Endothelial cell of umbilical vein (primary cell): ENCODE measurements at regions not wholly inside any gene's neighbourhood (a gene's known extent, or its start where the extent isn't known, plus 50 kb on each side); places are given as distances from the start of the nearest gene placed in this dataset.
A peak's percentile ranks its signal among the peaks of the same experiment; 100 is the strongest.

Experiments
- BruUV-seq: library from RNA; stranded (reverse); fragments of 400-500 nt; replicated peaks from 2 replicates; lab custom pipeline; 2021; lab: Mats Ljungman, UMichigan
- CTCF ChIA-PET: fragments of 300-600, 350-600 bp; sonication (Branson Sonifier 250); formaldehyde crosslinking; loops from one replicate; lab custom pipeline; 2021; ENCODE audit warnings: antibody characterized with exemption, inconsistent platforms; lab: Charles Lee
- POLR2A ChIA-PET: fragments of 300-600, 350-600 bp; sonication (Branson Sonifier 250); formaldehyde crosslinking; loops from one replicate; lab custom pipeline; 2021; ENCODE audit warnings: antibody characterized with exemption, inconsistent platforms; lab: Charles Lee
- DNase-seq: peaks from one replicate; pipeline ENCODE4 v3.0.0-alpha.2; 2011; ENCODE audit warnings: low read depth, low spot score
- FAIRE-seq: peaks from 2 replicates; lab custom pipeline; 2011; peaks lifted over from hg19 to GRCh38; lab: Jason Lieb, UNC
- H2AFZ ChIP-seq: 2 replicates; pipeline ENCODE4 v1.6.0; 2012; ENCODE audit warnings: low read depth, low read length, control low read depth, inconsistent platforms
- H3K27ac ChIP-seq: 2 replicates; pipeline ENCODE4 v1.5.1; 2011; ENCODE audit warnings: low read depth, mild to moderate bottlenecking, control low read depth, low read length, moderate library complexity; ENCODE audit not compliant: insufficient read depth
- H3K27me3 ChIP-seq, 2 experiments: 2 replicates each; pipeline versions ENCODE4 v1.6.0 to v1.6.1; 2011; ENCODE audit warnings: low read length in 2 of 2, mixed read lengths in 1 of 2; ENCODE audit not compliant: control insufficient read depth in 2 of 2, insufficient read depth in 2 of 2
- H3K36me3 ChIP-seq, 2 experiments: 2 replicates in 1 of 2; 3 replicates in 1 of 2; pipeline ENCODE4 v1.5.1; 2011; ENCODE audit warnings: low read length in 2 of 2, mild to moderate bottlenecking in 1 of 2, moderate library complexity in 1 of 2; ENCODE audit not compliant: control insufficient read depth in 2 of 2, insufficient read depth in 2 of 2; ENCODE audit errors: extremely low read depth in 1 of 2
- H3K4me1 ChIP-seq: 3 replicates; pipeline ENCODE4 v1.5.1; 2011; ENCODE audit warnings: mild to moderate bottlenecking, low read length; ENCODE audit not compliant: control insufficient read depth, insufficient read depth; ENCODE audit errors: extremely low read depth
- H3K4me2 ChIP-seq: 2 replicates; pipeline ENCODE4 v1.6.1; 2011; ENCODE audit warnings: low read length, control low read depth, mixed read lengths; ENCODE audit not compliant: insufficient read depth
- H3K4me3 ChIP-seq, 3 experiments: fragments of 200-600 bp in 1 of 3; sonication (generic), shearing (Covaris generic) in 1 of 3; replicated peaks in 1 of 3; 2 replicates each; pipeline ENCODE4 v1.5.1; 2011 to 2016; ENCODE audit warnings: control low read depth in 3 of 3, low read length in 3 of 3, mild to moderate bottlenecking in 2 of 3, inconsistent platforms in 1 of 3, low read depth in 1 of 3, moderate library complexity in 1 of 3; ENCODE audit not compliant: insufficient read depth in 1 of 3
- H3K79me2 ChIP-seq: 2 replicates; pipeline ENCODE4 v1.6.0; 2012; ENCODE audit warnings: low read length, inconsistent platforms; ENCODE audit not compliant: control insufficient read depth, insufficient read depth
- H3K9ac ChIP-seq: replicated peaks from 2 replicates; pipeline ENCODE3; 2011; ENCODE audit warnings: low read length, control low read depth; ENCODE audit not compliant: insufficient read depth; ENCODE audit errors: extremely low read depth
- H3K9me1 ChIP-seq: replicated peaks from 3 replicates; pipeline ENCODE4 v1.6.0; 2011; ENCODE audit warnings: mild to moderate bottlenecking, low read length; ENCODE audit not compliant: control insufficient read depth, insufficient read depth; ENCODE audit errors: extremely low read depth
- H3K9me3 ChIP-seq: replicated peaks from 2 replicates; pipeline ENCODE4 v1.5.1; 2012; ENCODE audit warnings: low read length, inconsistent platforms; ENCODE audit not compliant: control insufficient read depth, insufficient read depth
- H4K20me1 ChIP-seq: replicated peaks from 2 replicates; pipeline ENCODE3; 2011; ENCODE audit warnings: mild to moderate bottlenecking, low read length; ENCODE audit not compliant: control insufficient read depth, insufficient read depth; ENCODE audit errors: extremely low read depth
- EZH2 ChIP-seq: IDR thresholded peaks from 2 replicates; pipeline ENCODE4 v1.6.1; 2012; ENCODE audit warnings: borderline replicate concordance, low read depth, mild to moderate bottlenecking, moderate library complexity, low read length, inconsistent platforms; ENCODE audit not compliant: severe bottlenecking
- FOS ChIP-seq: IDR thresholded peaks from 2 replicates; pipeline ENCODE4 v1.6.1; 2011; ENCODE audit warnings: mild to moderate bottlenecking, low read length, moderate library complexity, borderline replicate concordance; ENCODE audit not compliant: insufficient read depth
- MYC ChIP-seq: IDR thresholded peaks from one replicate; pipeline ENCODE4 v1.6.1; 2011; ENCODE audit warnings: mild to moderate bottlenecking, low read depth, low read length
- POLR2AphosphoS5 ChIP-seq: IDR thresholded peaks from 2 replicates; pipeline ENCODE4 v1.6.1; 2012; ENCODE audit warnings: low read depth, mild to moderate bottlenecking, control low read depth, low read length, moderate library complexity; ENCODE audit not compliant: insufficient read depth
- dilution Hi-C: fragments of 300-500 bp; cut with MboI; formaldehyde crosslinking; loops from one replicate; pipeline ENCODE4 v1.15.0; 2019; ENCODE audit warnings: low sequenced_read_pairs; ENCODE audit not compliant: extremely low pct_ligation_motif_present
- intact Hi-C: fragments of 100-400 bp; cut with micrococcal nuclease; formaldehyde crosslinking; loops from one replicate; pipeline ENCODE4 v1.10.0; 2022
- TF ChIP-seq, protein P1 (sequence below), 2 donors: IDR thresholded peaks; 1 replicate in 1 of 2; 2 replicates in 1 of 2; pipeline ENCODE4 v1.5.1; 2011; ENCODE audit warnings: low read length in 2 of 2, mild to moderate bottlenecking in 2 of 2, moderate library complexity in 2 of 2, control low read depth in 1 of 2, inconsistent platforms in 1 of 2, low read depth in 1 of 2; ENCODE audit not compliant: insufficient read depth in 1 of 2; ENCODE audit errors: extremely low read depth in 1 of 2
- TF ChIP-seq, protein P2 (sequence below): IDR thresholded peaks from 2 replicates; pipeline ENCODE4 v1.6.1; 2011; ENCODE audit not compliant: insufficient read depth, insufficient read length

GRCh38 chrX:13899607-13900006 is 82.7 kb upstream of the GPM6B start:
- H2AFZ ChIP-seq = no peak overlapping the region
- TF ChIP-seq, protein P1, sequence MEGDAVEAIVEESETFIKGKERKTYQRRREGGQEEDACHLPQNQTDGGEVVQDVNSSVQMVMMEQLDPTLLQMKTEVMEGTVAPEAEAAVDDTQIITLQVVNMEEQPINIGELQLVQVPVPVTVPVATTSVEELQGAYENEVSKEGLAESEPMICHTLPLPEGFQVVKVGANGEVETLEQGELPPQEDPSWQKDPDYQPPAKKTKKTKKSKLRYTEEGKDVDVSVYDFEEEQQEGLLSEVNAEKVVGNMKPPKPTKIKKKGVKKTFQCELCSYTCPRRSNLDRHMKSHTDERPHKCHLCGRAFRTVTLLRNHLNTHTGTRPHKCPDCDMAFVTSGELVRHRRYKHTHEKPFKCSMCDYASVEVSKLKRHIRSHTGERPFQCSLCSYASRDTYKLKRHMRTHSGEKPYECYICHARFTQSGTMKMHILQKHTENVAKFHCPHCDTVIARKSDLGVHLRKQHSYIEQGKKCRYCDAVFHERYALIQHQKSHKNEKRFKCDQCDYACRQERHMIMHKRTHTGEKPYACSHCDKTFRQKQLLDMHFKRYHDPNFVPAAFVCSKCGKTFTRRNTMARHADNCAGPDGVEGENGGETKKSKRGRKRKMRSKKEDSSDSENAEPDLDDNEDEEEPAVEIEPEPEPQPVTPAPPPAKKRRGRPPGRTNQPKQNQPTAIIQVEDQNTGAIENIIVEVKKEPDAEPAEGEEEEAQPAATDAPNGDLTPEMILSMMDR (IDR thresholded peaks at IDR 0.05; ENCODE audit: extremely low read depth in 1 of 2, insufficient read depth in 1 of 2, low read depth in 1 of 2, low read length in 2 of 2) = no peak
- TF ChIP-seq, protein P2, sequence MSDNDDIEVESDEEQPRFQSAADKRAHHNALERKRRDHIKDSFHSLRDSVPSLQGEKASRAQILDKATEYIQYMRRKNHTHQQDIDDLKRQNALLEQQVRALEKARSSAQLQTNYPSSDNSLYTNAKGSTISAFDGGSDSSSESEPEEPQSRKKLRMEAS = no peak
- TF ChIP-seq FOS = no peak
- H3K4me3 ChIP-seq = no peak overlapping the region
- H3K4me2 ChIP-seq = no peak overlapping the region
- no peak overlapping the region for H3K9ac ChIP-seq
- H3K27me3 ChIP-seq = no peaks in the 10 kb centered on the region
- H3K4me1 ChIP-seq = no peaks in the 10 kb centered on the region
- no peaks in the 10 kb centered on the region for H3K36me3 ChIP-seq
- POLR2A ChIA-PET = no interaction called here
- FAIRE-seq (no peak), DNase-seq (peak; percentile 15)
- dilution Hi-C loops (no loop called here), intact Hi-C loops (no loop called here)
- no peaks in the 10 kb centered on the region for H4K20me1 ChIP-seq
- no peaks in the 10 kb centered on the region for H3K79me2 ChIP-seq
- no peaks in the 10 kb centered on the region for H3K9me1 ChIP-seq
- CTCF ChIA-PET = no interaction called here
- no peak overlapping the region for H3K27ac ChIP-seq
- no peaks in the 10 kb centered on the region for H3K9me3 ChIP-seq
- no TSS peak for BruUV-seq

- POLR2A ChIA-PET = no interaction called here
- intact Hi-C loops = loop anchor here (1.0 kb wide), 1 partner anchor 132 kb away; no protein-coding TSS in a partner anchor
- FAIRE-seq (no peak), DNase-seq (no peak)
- H4K20me1 ChIP-seq = no peaks in the 10 kb centered on the region
- no peaks in the 10 kb centered on the region for H3K9me1 ChIP-seq
- H3K27me3 ChIP-seq = peaks cover 0 to 2% of the 10 kb centered on the region in 2 experiments
- no peaks in the 10 kb centered on the region for H3K79me2 ChIP-seq
- no peak overlapping the region for H2AFZ ChIP-seq
- TF ChIP-seq POLR2AphosphoS5 = no peak
- TF ChIP-seq EZH2 = no peak
- TF ChIP-seq MYC = no peak
- no peaks in the 10 kb centered on the region for H3K4me1 ChIP-seq
- no peak overlapping the region for H3K4me2 ChIP-seq
- H3K4me3 ChIP-seq = no peak overlapping the region
- H3K36me3 ChIP-seq = no peaks in the 10 kb centered on the region
- no peak overlapping the region for H3K27ac ChIP-seq
- dilution Hi-C loops = no loop called here
- H3K9ac ChIP-seq = no peak overlapping the region
- H3K9me3 ChIP-seq = no peaks in the 10 kb centered on the region
- CTCF ChIA-PET = no interaction called here
- BruUV-seq = no TSS peak
Measured at GRCh38 chrX:13898603-13899002, 81.7 kb upstream of the GPM6B start.
